Embryonic facial prominence (tissue), 1 donor: ENCODE measurements at regions not wholly inside any gene's neighbourhood (a gene's known extent, or its start where the extent isn't known, plus 50 kb on each side); places are given as distances from the start of the nearest gene placed in this dataset.
"Not testable (repeated sequence)": the region's sequence is repeated elsewhere in the genome, so short reads cannot be mapped to it uniquely, and the experiment has no call there.

Source experiments
- DNase-seq: peaks from one replicate; pipeline ENCODE4 v3.0.0-alpha.2; 2016; ENCODE audit errors: extremely low spot score

GRCh38 chr7:16266877-16267276 lies 154.5 kb downstream of the CRPPA start:
- no peak for DNase-seq

GRCh38 chr7:16266470-16266869 lies 154.9 kb downstream of the CRPPA start:
- not testable (repeated sequence) for DNase-seq

GRCh38 chr7:16265863-16266458 lies 155.4 kb downstream of the CRPPA start:
- no peak for DNase-seq

- DNase-seq: no peak
Observed at GRCh38 chr7:16264823-16265804, 156.2 kb downstream of the CRPPA start.

GRCh38 chr7:16264036-16264819 lies 157.1 kb downstream of the CRPPA start:
- DNase-seq: no peak

- DNase-seq: not testable (repeated sequence)
Observed at GRCh38 chr7:16263377-16263776, 158.0 kb downstream of the CRPPA start.

- DNase-seq: no peak
Observed at GRCh38 chr7:16261654-16262053, 159.7 kb downstream of the CRPPA start.

GRCh38 chr7:16261100-16261499 lies 160.2 kb downstream of the CRPPA start:
- no peak for DNase-seq

GRCh38 chr7:16260236-16260728 lies 161.1 kb downstream of the CRPPA start:
- no peak for DNase-seq

GRCh38 chr7:16256419-16256818 lies 164.9 kb downstream of the CRPPA start:
- not testable (repeated sequence) for DNase-seq

GRCh38 chr7:16255952-16256351 lies 165.4 kb downstream of the CRPPA start:
- DNase-seq: not testable (repeated sequence)

GRCh38 chr7:16250655-16251054 lies 170.7 kb downstream of the CRPPA start:
- not testable (repeated sequence) for DNase-seq

GRCh38 chr7:16249204-16249603 lies 172.1 kb downstream of the CRPPA start:
- not testable (repeated sequence) for DNase-seq

GRCh38 chr7:16248556-16248955 lies 172.8 kb downstream of the CRPPA start:
- DNase-seq: not testable (repeated sequence)

- DNase-seq: no peak
Observed at GRCh38 chr7:16244469-16244868, 176.9 kb downstream of the CRPPA start.

GRCh38 chr7:16242920-16243319 lies 178.4 kb downstream of the CRPPA start:
- no peak for DNase-seq

- no peak for DNase-seq
Observed at GRCh38 chr7:16241017-16241416, 180.3 kb downstream of the CRPPA start.

GRCh38 chr7:16236381-16236780 lies 185.0 kb downstream of the CRPPA start:
- DNase-seq: no peak

GRCh38 chr7:16235147-16236114 lies 185.9 kb downstream of the CRPPA start:
- DNase-seq: no peak

GRCh38 chr7:16234493-16235146 lies 186.7 kb downstream of the CRPPA start:
- no peak for DNase-seq
